Activated T-helper 2 cell treated with anti-CD3 and anti-CD28 coated beads, Interferon-gamma antibody, Interleukin-2, Interleukin-4, amounts not matched to agents 10 μg/mL and 5 μg/mL and 100 μg/mL, durations not matched to agents 14 hours and 24 hours and 36 hours (primary cell): ENCODE measurements at regions not wholly inside any gene's neighbourhood (a gene's known extent, or its start where the extent isn't known, plus 50 kb on each side); places are given as distances from the start of the nearest gene placed in this dataset.

Source experiments
- DNase-seq: peaks from one replicate; pipeline ENCODE4 v3.0.0; 2021; ENCODE audit warnings: low spot score
- H3K27ac Mint-ChIP-seq: one replicate; pipeline ENCODE4 v1.8.0; 2021; ENCODE audit warnings: mixed read lengths
- H3K27me3 Mint-ChIP-seq: one replicate; pipeline ENCODE4 v1.8.0; 2021; ENCODE audit warnings: low read depth, mixed read lengths
- H3K36me3 Mint-ChIP-seq: one replicate; pipeline ENCODE4 v1.8.0; 2021; ENCODE audit warnings: low read depth, mixed read lengths
- H3K4me1 Mint-ChIP-seq: one replicate; pipeline ENCODE4 v1.8.0; 2021; ENCODE audit warnings: low read depth, mixed read lengths
- H3K4me3 Mint-ChIP-seq: one replicate; pipeline ENCODE4 v1.8.0; 2021; ENCODE audit warnings: low read depth, mild to moderate bottlenecking, moderate library complexity, mixed read lengths
- H3K9me3 Mint-ChIP-seq: one replicate; pipeline ENCODE4 v1.8.0; 2021; ENCODE audit warnings: mixed read lengths
- intact Hi-C: fragments of 100-400 bp; cut with micrococcal nuclease; formaldehyde crosslinking; loops from one replicate; pipeline ENCODE4 v1.15.1; 2023

DNA sequence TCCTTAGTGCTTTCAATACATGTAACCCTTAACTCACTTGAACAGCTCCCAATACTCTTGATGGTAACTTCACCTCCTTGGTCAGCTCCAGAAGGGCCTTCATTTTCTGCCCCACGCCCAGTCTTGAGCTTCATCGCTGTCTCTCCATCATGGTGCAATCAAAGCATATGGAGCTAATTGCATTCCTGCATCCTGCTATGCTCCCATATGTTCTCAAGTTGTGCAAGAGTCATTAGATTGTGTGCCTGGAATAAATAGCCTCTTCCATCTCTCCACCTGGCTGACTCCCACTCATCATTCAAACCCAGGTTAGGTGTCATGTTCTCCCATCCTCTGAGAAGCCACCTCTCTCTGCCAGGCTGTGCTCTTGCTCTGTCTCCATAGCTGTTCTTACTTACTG, 364.5 kb upstream of the RGPD4 start:
- intact Hi-C loops, result no loop called here
- no peak overlapping the region for H3K27ac Mint-ChIP-seq
- H3K36me3 Mint-ChIP-seq, result no peaks in the 10 kb centered on the region
- no peak overlapping the region for H3K4me3 Mint-ChIP-seq
- no peak for DNase-seq
- H3K27me3 Mint-ChIP-seq, result no peaks in the 10 kb centered on the region
- no peaks in the 10 kb centered on the region for H3K4me1 Mint-ChIP-seq
- peaks cover 21% of the 10 kb centered on the region for H3K9me3 Mint-ChIP-seq

DNA sequence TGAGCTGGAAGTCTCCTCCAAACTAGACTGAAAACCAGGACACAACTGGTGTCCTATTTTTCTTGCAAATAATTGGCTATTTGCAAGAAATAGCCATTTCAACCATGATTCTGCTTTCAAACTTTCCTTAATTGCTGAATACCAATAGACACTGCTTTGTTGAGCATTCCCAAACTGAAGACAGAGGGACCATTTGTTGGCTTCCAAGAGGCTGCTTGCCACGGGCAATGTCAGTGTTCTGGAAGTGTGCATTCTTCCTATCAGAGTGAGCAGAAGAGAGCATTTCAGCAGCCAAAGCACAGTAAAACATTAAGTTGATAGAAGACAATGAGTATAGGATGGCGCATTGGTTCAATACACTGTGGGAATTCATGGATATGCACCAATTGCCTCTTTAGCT, 360.5 kb upstream of the RGPD4 start:
- intact Hi-C loops, result no loop called here
- Mint-ChIP-seq H3K27ac (no peak overlapping the region), H3K4me3 (no peak overlapping the region), H3K36me3 (no peaks in the 10 kb centered on the region), H3K9me3 (peaks cover 30% of the 10 kb centered on the region), H3K27me3 (no peaks in the 10 kb centered on the region), H3K4me1 (no peaks in the 10 kb centered on the region)
- DNase-seq, result no peak

DNA sequence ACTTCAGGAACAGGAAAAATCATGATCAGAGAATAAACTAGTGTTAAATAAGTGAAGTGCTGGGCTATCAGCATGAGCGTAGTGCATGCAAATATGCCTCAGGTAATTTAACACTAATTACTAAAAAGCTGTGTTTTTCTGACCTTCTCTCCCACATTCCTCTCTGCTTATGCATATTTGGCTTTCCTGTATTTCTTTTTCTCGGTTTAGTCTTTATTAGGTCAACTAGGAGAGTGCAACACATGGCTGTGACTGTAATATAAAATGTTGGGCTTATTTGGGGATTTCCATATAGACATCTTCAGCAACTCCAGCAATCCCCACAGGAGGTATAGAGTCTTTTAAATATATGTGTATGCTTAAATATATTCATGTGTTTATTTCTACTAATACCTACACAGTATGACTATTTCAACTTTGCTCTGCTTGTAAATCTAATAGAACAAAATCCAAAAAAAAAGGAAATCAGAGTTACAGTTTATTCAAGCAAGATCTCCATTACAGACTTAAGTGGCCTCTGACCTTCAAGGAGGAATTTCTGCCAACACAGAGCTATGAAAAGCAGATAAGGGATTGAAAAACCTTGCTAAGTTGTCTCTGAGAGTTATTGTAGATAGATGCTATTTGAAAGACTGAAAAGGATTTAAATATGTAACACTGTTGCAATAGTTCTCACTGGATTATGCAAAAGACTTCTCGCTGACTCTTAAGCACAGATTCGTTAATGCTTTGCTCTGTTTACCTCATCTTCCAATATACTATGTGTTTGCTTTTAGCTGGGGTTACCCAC, 359.5 kb upstream of the RGPD4 start:
- peaks cover 35% of the 10 kb centered on the region for H3K9me3 Mint-ChIP-seq
- no peak for DNase-seq
- no peaks in the 10 kb centered on the region for H3K27me3 Mint-ChIP-seq
- no peaks in the 10 kb centered on the region for H3K36me3 Mint-ChIP-seq
- H3K4me1 Mint-ChIP-seq, result no peaks in the 10 kb centered on the region
- intact Hi-C loops, result no loop called here
- H3K27ac Mint-ChIP-seq, result no peak overlapping the region
- H3K4me3 Mint-ChIP-seq, result no peak overlapping the region

DNA sequence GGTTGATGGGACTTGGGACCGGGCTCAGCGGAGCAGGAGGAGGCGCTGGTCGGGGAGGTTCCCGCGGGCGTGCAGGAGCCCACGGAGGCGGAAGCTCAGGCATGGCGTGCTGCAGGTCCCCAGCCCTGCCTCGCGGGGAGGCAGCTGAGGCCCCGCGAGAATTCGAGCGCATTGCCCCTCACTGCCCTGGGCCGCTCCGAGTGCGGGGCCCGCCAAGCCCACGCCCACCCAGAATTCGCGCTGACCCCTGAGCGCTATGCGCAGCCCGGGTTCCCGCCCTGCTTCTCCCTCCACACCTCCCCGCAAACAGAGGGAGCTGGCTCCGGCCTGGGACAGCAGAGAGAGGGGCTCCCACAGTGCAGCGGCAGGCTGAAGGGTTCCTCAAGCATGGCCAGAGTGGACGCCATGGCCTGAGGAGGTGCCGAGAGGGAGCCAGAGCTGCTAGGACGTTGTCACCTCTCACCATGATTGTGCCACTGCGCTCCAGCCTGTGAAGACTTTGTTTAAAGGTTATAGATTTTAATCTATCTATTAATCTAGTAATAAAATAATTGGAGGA, 357.2 kb upstream of the RGPD4 start:
- Mint-ChIP-seq H3K4me1 (no peaks in the 10 kb centered on the region), H3K4me3 (no peak overlapping the region), H3K9me3 (peaks cover 38% of the 10 kb centered on the region), H3K36me3 (no peaks in the 10 kb centered on the region), H3K27me3 (no peaks in the 10 kb centered on the region), H3K27ac (no peak overlapping the region)
- intact Hi-C loops, result no loop called here
- DNase-seq, result no peak

DNA sequence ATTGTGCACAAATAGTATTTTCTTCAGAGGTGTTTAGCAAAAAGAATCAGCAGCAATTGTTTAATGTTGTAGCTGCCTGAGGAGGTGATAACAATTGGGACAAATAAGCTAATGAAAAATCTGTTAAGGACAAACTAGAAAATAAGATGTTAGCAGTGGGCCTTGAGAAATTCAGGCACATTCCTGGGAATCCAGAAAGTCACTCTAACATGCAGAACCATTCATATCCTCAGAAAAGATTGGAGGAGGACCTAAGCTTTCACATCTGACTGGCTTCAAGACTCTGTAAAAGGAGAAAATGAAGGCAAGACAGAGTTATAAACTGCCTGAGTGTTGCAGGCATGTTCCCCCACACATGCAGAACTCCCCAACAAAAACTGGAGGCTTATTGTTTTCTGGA, 353.5 kb upstream of the RGPD4 start:
- intact Hi-C loops, result no loop called here
- H3K36me3 Mint-ChIP-seq, result no peaks in the 10 kb centered on the region
- no peak for DNase-seq
- no peak overlapping the region for H3K4me3 Mint-ChIP-seq
- no peaks in the 10 kb centered on the region for H3K4me1 Mint-ChIP-seq
- H3K27me3 Mint-ChIP-seq, result no peaks in the 10 kb centered on the region
- peaks cover 44% of the 10 kb centered on the region for H3K9me3 Mint-ChIP-seq
- no peak overlapping the region for H3K27ac Mint-ChIP-seq

DNA sequence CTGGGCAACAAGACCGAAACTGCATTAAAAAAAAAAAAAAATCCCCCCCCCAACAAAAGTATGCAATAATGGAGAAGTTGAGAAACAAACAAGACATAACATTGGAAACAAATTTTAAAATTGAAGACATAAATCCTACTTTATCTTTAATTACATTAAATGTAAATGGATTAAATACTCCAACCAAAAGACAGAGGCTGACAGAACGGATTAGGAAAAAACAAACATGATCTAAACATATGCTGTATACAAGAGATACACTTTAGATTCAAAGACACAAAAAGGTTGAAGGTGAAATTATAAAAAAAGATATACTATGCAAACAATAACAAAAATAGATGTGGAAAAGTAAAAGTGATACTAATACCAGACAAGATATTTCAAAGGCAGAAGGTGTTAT, 350.8 kb upstream of the RGPD4 start:
- H3K4me1 Mint-ChIP-seq, result no peaks in the 10 kb centered on the region

DNA sequence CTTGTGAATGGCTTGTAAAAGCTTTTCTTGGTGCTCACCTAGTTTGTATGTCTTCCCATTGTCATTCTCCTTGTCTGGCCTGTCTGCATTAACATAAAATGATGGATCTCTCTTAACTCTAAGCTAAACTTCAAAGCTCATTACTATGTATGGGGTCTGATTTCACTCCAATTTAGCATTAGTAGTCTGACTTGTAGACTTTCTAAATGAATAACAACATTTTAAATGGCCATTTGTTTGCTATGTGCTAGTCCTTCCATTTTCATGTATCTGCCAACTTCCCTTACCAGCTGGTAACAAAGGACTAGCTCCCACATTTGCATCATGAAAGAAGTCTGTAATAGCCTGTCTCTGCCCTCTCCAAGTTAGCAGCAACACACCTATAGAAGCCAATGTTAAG, 324.2 kb upstream of the RGPD4 start:
- no peaks in the 10 kb centered on the region for H3K27me3 Mint-ChIP-seq
- no peak for DNase-seq
- H3K4me1 Mint-ChIP-seq, result no peaks in the 10 kb centered on the region
- no peak overlapping the region for H3K27ac Mint-ChIP-seq
- intact Hi-C loops, result no loop called here
- no peak overlapping the region for H3K4me3 Mint-ChIP-seq
- no peaks in the 10 kb centered on the region for H3K9me3 Mint-ChIP-seq
- H3K36me3 Mint-ChIP-seq, result no peaks in the 10 kb centered on the region

More for the DNA sequence above, 350.8 kb upstream of the RGPD4 start:
- H3K36me3 Mint-ChIP-seq, result no peaks in the 10 kb centered on the region
- H3K27me3 Mint-ChIP-seq, result no peaks in the 10 kb centered on the region
- no peak overlapping the region for H3K4me3 Mint-ChIP-seq
- peaks cover 35% of the 10 kb centered on the region for H3K9me3 Mint-ChIP-seq
- H3K27ac Mint-ChIP-seq, result no peak overlapping the region
- no peak for DNase-seq
- intact Hi-C loops, result no loop called here

DNA sequence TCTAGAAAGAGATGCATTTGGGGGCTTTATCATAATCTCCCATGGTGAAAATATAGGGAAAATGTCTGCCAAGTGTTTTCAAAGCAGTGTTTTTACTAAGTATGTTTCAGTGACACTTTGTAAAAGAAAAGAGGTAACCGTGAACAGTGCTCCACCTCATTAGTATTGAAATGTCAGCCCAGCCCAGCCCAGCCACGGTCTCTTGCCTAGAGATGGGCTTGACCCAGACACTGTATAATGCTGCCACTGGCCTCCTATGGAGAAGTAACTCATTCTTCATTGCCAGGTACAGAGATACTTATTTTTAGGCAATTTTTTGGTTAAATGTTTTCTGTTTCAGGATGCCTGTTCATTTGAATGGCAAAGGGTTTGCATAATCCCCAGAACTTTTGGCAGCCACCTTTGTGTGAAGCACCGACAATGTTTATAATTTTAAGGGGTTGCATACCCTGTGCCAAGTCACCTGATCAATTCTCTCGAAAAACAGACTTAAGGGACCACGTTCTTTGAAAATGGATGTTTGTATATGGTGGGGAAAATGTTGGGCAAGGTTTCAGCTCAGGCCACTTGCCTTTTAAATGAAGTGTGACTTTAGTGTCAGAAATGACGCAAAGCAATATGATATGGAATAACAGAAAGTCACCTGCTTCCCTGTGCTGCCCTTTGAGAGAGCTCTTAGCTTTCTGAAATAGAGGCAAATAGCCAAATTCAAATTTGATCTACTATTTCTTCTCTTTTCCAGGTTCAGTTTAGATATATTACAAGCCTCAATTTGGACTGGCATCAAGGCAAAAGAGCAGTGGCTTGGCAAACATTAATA, 314.5 kb upstream of the RGPD4 start:
- Mint-ChIP-seq H3K4me3 (no peak overlapping the region), H3K27me3 (no peaks in the 10 kb centered on the region), H3K36me3 (no peaks in the 10 kb centered on the region), H3K9me3 (peaks cover 7% of the 10 kb centered on the region), H3K4me1 (no peaks in the 10 kb centered on the region), H3K27ac (no peak overlapping the region)
- intact Hi-C loops, result no loop called here
- DNase-seq, result no peak

DNA sequence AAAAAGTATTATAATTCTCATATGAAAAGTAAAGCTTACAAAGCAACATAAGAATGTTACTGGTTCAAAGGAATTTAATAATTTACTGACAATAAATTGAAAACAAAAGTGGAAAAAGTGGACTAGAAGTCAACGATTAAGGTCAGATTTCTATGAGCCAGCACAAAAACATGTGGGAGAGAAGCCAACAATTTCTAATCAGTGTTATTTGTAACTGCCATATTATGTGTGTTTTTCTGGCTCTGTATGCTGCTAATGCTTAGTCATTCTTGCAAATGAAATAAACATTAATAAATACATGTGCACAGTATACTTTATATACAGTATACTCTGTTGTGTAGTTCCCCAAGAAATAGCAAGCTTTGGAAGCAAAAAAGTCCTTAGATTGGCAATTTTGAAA, 301.3 kb upstream of the RGPD4 start:
- DNase-seq, result no peak
- H3K4me3 Mint-ChIP-seq, result no peak overlapping the region
- H3K36me3 Mint-ChIP-seq, result no peaks in the 10 kb centered on the region
- H3K27ac Mint-ChIP-seq, result no peak overlapping the region
- intact Hi-C loops, result no loop called here
- no peaks in the 10 kb centered on the region for H3K4me1 Mint-ChIP-seq
- H3K9me3 Mint-ChIP-seq, result peaks cover 24% of the 10 kb centered on the region
- H3K27me3 Mint-ChIP-seq, result no peaks in the 10 kb centered on the region

DNA sequence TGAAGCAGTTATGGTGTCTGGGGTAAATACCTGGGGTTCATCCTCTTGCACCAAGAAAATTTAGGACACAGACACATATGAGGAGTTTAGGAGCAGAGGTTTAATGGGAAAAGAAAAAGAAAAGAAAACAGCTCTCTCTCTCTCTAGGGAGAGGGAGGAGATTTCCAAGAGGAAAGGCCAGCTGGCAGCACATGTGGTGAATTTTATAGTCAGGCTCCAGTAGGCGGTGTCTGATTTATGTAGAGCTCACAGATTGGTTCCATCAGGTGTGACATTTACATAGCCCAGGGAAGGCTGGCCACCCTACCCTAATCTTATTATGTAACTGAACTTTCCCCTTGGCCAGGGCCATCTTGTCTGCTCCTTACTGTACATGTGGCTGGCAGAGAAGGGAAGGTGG, 297.5 kb upstream of the RGPD4 start:
- no peak for DNase-seq
- no peaks in the 10 kb centered on the region for H3K36me3 Mint-ChIP-seq
- H3K4me1 Mint-ChIP-seq, result no peaks in the 10 kb centered on the region
- intact Hi-C loops, result no loop called here
- H3K27ac Mint-ChIP-seq, result no peak overlapping the region
- peaks cover 15% of the 10 kb centered on the region for H3K9me3 Mint-ChIP-seq
- H3K4me3 Mint-ChIP-seq, result no peak overlapping the region
- no peaks in the 10 kb centered on the region for H3K27me3 Mint-ChIP-seq

DNA sequence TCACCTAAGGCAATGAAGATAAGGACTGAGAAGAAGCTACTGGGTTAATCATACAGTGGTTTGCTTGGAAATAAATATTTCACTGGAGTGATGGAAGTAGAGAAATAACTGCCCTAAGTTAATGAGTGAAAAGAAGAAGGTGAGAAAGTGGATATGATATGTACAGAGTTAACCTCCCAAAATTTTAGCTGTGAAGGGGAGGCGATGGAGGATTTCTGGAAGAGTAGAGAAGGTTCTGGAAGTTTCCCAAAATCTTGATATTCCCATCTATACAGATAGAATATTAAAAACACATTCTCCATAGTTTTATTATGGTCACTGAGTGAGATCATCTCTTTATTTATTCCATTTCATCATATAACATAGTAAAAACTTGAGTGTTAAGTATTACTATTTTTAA, 296.6 kb upstream of the RGPD4 start:
- Mint-ChIP-seq H3K4me1 (no peaks in the 10 kb centered on the region), H3K36me3 (no peaks in the 10 kb centered on the region), H3K4me3 (no peak overlapping the region), H3K27ac (no peak overlapping the region), H3K9me3 (peaks cover 16% of the 10 kb centered on the region), H3K27me3 (no peaks in the 10 kb centered on the region)
- no peak for DNase-seq
- intact Hi-C loops, result no loop called here

DNA sequence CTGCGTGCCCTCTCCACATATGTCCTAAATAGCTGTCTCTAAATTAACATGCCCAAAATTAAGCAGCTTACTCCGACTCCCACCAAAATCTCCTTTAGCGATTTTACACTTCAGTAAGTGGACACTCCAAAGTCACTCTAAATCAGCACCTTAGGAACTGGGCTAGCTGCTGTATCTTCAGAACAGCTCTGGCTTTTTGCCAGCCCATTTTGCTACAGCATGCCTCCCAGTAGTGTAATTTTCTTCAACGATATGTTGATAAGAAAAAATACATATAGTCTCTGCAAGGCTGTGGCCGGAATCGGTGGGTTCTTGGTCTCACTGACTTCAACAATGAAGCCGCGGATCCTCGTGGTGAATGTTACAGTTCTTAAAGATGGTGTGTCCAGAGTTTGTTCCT, 291.8 kb upstream of the RGPD4 start:
- peaks cover 13% of the 10 kb centered on the region for H3K9me3 Mint-ChIP-seq
- intact Hi-C loops, result no loop called here

More for the DNA sequence above, 291.8 kb upstream of the RGPD4 start:
- no peak for DNase-seq
- Mint-ChIP-seq H3K27ac (no peak overlapping the region), H3K4me3 (no peak overlapping the region), H3K36me3 (no peaks in the 10 kb centered on the region), H3K4me1 (peaks cover 3% of the 10 kb centered on the region), H3K27me3 (no peaks in the 10 kb centered on the region)
